DMS114 treated with DMSO at 0.1 percent for 48 hours (cell line): ENCODE measurements at regions not wholly inside any gene's neighbourhood (a gene's known extent, or its start where the extent isn't known, plus 50 kb on each side); places are given as distances from the start of the nearest gene placed in this dataset.
"Not testable (repeated sequence)": the region's sequence is repeated elsewhere in the genome, so short reads cannot be mapped to it uniquely, and the experiment has no call there.

Experiments used
- DNase-seq: peaks from one replicate; lab custom pipeline; 2025; ENCODE audit not compliant: unreplicated experiment; lab: John Stamatoyannopoulos, UW

DNA sequence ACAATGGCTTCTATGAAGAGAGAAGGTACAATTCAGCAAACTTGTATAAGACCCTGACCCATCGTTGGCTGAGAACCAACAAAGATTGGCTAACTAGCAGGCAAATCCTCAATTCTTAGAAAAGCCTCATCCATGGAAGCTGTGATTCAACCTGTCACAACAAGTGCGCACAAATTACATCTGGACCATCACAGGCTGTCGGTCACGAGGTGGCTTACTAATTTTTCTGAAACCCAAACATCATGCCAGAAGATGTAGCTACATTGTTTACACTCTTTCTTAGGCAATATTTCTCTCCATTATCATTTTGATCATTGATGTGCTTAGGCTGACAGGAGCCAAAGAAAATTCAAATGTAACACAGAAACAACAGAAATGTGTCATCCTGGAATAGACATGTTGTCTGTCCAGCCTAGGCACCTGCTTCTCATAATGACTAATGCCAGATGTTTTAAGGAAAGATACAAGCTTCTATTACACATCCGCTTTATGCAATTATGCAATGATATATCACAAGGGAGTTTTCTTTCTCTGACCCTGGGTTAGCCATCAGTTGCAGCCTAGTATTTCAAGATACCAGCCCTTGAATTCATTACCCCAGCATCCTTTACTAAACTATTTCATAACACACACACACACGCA, 92.9 kb upstream of the DIO2 start:
- no peak for DNase-seq

DNA sequence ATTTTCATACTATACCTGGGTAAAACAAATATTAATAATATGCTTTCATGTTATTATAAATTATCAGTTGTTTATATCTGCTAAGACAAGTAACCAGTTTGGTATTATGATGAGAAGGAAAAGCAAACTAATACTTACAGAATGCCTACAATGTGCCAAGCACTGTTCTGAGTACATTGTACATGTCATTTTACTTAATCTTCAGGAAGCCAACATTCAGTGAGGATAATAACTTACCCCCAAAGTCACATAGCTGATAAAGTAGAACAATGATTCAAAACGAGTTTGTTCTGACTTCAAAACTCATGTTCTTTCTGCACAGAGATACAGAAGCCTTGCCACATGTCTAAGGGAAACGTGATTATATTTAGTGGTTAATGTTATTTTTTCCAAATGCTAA, 89.0 kb upstream of the DIO2 start:
- no peak for DNase-seq

DNA sequence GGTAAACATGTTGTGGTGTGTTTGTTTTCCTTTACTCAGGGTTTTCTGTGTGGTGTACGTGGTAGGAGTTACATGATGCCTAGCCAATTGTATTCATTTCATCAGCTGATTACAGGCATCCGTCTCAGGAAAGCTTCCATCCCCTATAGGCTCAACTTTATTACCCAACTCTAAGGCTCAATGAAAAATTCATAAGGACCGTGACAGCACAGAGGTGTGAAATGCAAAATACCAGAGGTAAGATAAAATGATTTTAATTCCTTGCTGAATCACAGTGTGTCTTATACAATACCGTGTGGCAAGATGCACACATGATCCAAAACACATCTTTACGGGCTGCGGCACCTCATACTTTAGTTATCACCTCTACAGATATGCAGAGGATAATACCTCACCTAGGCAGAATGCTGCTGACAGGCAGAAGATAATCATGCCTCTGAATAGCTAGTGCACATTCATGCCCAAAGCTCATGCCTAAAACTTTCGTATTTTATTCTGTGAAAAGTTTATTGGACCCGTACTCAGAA, 87.2 kb upstream of the DIO2 start:
- DNase-seq = no peak

DNA sequence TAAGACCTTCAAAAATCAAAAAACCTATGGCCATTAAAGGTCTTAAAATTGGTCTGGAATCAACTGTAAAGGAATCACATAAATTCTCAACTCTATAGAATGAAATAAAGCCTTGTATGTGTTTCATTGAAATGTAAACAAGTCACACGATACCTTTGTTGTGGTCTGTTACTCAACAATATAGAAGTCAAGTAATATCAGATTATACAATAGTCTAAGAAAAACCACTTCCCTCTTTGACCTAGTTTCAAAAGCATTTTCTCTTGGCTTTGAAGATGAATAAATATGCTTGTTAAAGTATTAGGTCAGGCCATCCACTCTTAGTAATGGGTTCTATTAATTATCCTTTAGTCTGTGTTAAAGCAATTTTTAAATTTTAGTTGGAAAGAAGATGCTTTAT, 79.8 kb upstream of the DIO2 start:
- no peak for DNase-seq

DNA sequence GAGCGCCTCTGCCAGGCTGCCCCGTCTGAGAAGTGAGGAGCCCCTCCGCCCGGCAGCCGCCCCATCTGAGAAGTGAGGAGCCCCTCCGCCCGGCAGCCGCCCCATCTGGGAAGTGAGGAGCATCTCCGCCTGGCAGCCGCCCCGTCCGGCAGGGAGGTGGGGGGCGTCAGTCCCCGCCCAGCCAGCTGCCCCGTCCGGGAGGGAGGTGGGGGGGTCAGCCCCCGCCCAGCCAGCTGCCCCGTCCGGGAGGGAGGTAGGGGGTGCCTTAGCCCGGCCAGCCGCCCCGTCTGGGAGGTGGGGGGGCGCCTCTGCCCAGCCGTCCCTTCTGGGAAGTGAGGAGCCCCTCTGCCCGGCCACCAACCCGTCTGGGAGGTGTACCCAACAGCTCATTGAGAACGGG, 75.4 kb upstream of the DIO2 start:
- not testable (repeated sequence) for DNase-seq

DNA sequence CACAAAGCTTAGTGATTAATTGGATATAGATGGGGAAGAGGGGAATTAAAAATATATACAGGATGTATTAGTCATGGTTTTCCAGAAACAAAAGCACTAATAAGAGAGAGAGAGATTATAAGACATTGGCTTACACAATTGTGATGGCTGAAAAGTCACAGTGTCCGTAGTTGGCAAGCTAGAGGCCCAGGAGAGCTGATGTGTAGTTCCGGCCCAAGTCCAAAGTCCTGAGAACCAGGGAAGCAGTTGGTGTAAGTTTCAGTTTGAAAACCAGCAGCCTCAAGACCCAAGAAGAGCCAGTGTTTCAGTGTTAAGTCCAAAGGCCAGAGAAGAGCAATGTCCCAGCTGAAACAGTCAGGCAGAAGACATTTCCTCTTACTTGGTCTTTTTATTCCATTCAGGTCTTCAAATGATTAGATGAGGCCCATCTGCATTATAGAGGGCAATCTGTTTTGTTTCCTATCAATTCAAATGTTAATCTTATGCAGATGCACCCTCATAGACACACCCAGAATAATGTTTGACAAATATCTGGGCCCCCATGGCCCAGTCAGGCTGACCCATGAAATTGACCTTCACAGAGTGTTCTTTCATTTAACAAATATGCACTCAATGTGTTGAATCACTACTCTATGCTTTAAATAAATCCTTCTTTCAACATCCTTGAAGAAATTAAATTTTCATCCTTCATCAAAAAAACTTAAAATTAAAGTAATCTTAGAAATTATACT, 67.2 kb upstream of the DIO2 start:
- DNase-seq = no peak

DNA sequence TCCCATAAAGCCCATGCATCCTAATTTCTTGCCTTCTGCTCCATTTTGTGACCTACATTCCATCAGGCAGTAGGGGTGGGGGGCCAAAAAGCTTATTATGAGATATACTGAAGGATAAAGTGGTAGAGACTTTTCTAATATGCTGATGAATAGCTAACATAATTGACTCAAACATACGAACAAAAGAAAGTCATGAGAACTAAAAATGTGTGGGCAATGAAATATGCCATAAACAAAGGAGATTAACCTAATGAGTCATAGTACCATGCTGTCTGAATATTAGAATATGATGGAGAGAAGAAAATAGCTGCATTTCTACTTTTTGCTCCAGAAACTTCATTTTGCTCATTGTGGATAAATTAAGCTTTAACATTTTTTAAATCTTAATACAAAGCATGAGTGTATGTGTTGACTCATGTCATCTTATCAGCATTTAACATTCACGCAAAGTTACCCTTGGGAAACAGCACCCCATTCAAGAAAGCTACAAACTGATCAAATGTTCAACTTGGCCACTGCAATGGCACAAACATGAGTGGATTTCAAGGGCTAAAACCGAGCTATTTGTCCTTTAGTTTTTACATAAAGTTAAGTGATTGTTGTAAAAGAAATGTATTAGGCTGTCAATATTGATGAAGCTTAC, 64.0 kb upstream of the DIO2 start:
- no peak for DNase-seq

DNA sequence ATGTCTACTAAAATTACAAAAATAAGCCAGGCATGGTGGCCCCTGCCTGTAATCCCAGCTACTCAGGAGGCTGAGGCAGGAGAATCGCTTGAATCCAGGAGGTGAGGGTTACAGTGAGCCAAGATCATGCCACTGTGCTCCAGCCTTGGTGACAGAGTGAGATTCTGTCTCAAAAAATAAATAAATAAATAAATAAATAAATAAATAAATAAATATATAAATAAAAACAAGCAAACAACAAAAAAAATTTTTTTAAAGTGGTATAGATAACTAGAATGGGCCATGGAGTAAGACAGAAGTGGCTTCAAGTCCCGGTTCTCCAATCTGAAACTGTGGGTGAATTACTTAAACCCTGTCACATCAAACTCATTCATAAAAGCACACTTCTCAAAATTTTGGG, 63.0 kb upstream of the DIO2 start:
- DNase-seq = not testable (repeated sequence)

DNA sequence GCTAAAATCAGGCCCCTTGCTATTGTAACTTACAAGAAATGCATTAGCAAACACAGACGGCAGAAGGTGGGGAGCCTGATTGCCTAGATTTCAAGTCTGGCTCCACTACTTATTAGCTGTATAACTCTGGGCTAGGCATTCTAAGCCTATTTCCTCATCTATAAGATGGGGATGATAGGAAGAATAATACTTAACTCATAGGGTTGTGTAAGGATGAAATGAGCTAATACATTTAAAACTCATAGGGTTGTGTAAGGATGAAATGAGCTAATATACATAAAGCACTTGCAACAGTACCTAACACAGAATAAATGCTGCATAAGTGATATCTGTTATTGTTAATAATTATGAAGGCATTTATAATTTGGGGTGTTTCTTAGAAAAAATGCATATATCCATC, 60.1 kb upstream of the DIO2 start:
- DNase-seq = no peak

DNA sequence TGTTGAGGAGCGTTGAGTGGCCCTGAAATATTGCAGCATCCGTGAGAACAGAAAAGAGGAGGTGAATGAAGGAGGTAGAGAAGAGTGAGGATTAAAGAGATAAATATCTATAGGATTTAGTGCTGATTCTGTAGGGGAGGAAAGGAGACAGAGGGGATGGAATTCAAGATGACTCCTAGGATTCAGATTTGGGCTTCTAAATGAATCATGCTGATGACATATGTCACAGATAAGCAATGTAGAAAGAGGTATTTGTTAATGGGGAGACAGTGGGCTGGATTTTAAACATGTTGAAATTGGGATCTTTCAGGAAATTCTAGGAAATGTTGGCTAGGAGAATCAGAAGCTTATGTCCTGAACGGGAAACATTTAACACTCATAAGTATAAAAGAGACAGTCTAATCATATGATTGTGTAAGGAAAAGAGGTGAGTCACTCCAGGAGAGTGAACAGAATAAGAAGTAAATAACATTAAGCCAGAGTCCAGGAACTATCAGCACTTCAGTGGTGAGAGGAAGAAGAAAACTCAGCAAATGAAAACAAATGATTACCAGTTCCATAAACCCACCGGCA, 58.1 kb upstream of the DIO2 start:
- no peak for DNase-seq

DNA sequence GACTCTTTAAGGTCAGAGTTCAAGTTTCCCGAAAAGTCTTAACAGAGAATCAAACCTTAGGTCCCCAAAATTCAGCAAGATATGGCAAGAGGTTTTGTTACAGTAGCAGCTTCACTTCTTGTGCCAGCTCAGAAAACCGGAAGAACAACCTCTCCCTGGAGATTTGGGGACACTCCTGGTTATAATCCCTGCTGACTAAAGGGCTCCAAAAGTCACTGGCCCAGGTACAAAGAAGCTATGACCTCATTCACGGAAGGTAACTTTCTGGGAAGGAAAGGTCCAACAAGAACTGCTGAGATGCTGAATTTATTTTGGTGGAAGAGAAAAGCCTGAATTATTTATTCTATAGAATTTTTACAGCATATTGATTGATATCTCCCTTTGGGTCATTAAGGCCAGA, 55.6 kb upstream of the DIO2 start:
- no peak for DNase-seq

DNA sequence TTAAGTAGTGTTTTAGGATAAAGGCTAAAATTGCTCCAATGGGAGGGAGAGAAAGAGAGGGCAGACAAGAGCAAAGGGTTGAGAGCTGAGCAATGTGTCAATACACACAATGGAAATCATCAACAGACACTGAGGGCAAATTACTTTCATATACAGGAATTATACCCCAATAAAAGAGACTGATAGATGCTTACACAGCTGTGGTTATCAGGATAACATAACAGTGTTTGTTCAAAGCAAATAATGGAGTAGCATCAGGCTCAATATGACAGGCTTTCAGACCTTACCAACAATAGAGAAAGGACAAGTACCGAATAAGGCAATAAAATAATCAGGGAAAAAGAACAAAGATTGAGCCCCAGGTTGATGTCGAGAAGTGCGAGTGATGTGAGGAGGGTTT, 53.4 kb upstream of the DIO2 start:
- DNase-seq = no peak
